Forelimb muscle (tissue), 1 donor: ENCODE measurements at regions not wholly inside any gene's neighbourhood (a gene's known extent, or its start where the extent isn't known, plus 50 kb on each side); places are given as distances from the start of the nearest gene placed in this dataset.
A peak's percentile ranks its signal among the peaks of the same experiment; 100 is the strongest.
"Not testable (repeated sequence)": the region's sequence is repeated elsewhere in the genome, so short reads cannot be mapped to it uniquely, and the experiment has no call there.

Experiments
- DNase-seq: peaks from one replicate; pipeline ENCODE4 v3.0.0-alpha.2; 2013; ENCODE audit warnings: low read depth

DNA sequence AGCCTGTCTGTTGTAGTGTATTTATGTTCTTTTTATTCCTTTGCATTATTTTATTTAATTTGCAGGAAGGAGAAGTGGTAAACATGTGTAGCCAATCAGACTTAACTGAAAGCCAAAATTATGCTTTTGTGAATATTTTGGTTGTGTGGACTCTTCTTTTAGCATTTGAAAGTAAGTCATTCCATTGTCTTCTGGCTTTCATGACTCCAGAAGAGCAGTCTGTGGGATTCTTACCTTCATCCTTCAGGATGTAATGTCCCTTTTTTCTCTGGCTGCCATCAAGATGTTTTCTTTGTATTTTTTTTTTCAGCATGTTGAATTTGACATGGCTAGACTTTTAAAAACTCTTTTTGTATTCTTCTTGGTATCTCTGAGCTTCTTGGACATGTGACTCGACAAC, 895.2 kb upstream of the ZEB2 start:
- no peak for DNase-seq

GRCh38 chr2:145413261-145414030, 893.5 kb upstream of the ZEB2 start:
- no peak for DNase-seq

- no peak for DNase-seq
Observed at GRCh38 chr2:145412155-145412554, 892.2 kb upstream of the ZEB2 start.

- DNase-seq: no peak
Observed at GRCh38 chr2:145411493-145411892, 891.6 kb upstream of the ZEB2 start.

- DNase-seq: no peak
Observed at GRCh38 chr2:145410086-145410485, 890.2 kb upstream of the ZEB2 start.

GRCh38 chr2:145408980-145409379, 889.1 kb upstream of the ZEB2 start:
- no peak for DNase-seq

DNA sequence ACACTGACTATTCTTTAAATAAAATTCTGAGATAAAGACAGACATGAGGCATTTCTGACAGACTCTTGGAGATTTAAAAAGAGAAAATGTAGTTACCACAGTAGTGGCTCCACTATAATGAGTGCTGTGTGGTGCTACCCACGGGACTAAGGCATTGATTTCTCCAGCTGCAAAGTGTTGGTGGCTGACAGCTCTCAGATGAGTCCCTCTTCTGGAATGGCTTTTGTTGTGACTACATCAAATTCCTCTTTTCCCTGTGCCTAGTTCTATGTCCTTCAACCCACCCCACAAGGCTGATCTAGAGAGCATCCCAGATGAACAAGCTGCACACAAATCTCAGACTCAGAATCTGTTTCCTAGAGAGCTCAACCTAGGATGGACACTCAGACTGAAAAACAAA, 884.8 kb upstream of the ZEB2 start:
- DNase-seq: no peak

DNA sequence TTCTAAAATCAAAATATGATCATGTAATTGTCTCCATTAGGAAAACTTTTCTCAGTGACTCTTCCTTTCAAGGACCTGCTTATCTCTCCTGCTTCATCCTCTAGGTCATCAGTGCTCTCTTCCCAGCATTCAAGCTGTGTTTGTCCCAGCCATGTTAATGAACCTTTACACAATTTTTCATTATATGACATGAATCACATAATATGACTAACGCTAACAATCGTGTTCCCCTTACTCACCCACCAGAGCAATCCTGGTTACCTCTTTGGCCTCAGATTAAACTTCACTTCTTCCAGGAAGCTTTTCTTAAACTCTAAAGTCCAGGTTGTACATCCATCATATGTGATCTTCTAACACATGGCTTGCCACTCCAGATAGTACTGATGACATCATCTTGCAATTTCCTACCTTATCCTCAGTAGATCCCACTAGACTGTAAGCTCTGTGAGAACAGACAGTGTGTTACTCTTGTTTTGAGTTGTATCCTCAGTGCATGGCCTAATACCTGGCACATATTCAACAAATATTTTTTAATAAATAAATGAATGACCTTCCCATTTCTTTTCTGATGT, 882.9 kb upstream of the ZEB2 start:
- no peak for DNase-seq

DNA sequence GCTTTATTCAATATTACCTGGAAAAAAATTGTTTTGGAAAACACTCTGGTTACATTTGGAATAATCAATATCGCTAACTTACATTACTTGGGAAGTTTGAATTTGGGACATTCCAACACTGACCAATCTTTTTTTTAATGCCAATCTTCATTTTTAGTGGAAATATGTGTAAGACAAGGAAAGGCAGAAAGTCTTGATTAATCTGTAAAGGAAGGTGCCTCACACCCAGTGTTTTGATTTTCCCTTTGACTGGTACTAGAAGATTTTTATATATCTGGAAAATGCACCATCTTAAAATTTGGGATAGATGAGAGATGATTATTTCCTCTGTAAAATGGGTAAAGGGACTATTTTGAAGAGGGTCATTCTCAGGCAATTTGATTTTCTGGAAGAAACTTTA, 879.2 kb upstream of the ZEB2 start:
- no peak for DNase-seq

DNA sequence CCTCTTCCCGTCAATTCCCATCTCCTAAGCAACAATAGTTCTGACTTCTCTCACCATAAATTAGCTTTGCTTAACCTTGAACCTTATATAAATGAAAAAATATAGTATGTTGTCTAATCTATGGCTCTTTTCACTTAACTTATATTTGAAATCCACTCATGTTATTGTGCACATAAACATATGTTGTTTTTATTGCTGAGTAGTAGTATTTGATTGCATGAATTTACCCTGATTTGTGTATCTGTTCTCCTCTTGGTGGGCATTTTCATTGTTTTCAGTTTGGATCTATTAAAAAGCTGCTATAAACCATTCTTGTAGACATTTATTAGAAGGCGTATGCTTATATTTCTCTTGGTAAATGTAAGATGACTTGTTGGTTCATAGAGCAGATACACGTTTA, 874.3 kb upstream of the ZEB2 start:
- DNase-seq: no peak

GRCh38 chr2:145386973-145387372, 867.1 kb upstream of the ZEB2 start:
- no peak for DNase-seq

DNA sequence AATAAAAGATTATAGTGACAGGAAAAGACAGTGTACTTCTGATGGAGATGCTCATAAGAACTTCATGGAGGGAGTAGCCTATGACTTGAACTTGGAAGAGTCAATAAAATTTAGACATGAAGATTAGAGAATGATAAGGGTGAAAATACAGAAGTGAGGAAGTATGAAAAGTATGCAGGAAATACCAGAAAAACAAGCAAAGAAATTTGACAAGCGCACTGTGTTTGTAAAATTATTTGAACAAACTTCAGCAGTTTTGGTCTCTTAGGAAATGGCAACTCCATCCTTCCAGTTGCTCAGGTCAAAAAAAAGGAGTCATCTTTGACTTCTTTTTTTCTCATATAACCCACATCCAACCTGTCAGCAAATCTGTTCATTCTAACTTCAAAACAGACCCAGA, 864.0 kb upstream of the ZEB2 start:
- DNase-seq: no peak

- DNase-seq: peak; percentile 49
Observed at GRCh38 chr2:145380436-145381017, 860.6 kb upstream of the ZEB2 start.

- DNase-seq: no peak
Observed at GRCh38 chr2:145379934-145380333, 860.0 kb upstream of the ZEB2 start.

- DNase-seq: no peak
Observed at GRCh38 chr2:145374165-145374564, 854.2 kb upstream of the ZEB2 start.

- DNase-seq: not testable (repeated sequence)
Observed at GRCh38 chr2:145367334-145367733, 847.4 kb upstream of the ZEB2 start.

GRCh38 chr2:145366341-145366740, 846.4 kb upstream of the ZEB2 start:
- no peak for DNase-seq

- DNase-seq: no peak
Observed at GRCh38 chr2:145360129-145360790, 840.3 kb upstream of the ZEB2 start.

DNA sequence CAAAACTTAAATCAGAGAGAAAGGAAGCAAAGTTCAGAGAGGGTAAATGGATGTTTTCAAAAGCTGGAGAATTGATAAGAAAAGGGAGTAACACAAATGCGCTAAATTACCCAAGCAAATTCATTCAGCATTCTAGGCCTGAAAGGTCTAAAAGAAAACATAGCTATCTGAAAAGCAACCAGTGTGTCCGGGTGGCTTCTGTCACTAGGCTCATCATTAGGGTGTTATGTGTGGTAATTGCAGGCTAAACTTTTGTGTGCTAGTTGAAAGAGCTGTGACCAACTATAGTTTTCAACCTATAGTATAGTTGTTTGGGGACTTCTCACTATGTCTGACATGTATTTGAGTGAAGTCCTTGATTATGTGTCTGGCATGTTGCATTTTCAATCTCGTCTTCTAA, 839.6 kb upstream of the ZEB2 start:
- DNase-seq: no peak

- no peak for DNase-seq
Observed at GRCh38 chr2:145356056-145356455, 836.1 kb upstream of the ZEB2 start.

DNA sequence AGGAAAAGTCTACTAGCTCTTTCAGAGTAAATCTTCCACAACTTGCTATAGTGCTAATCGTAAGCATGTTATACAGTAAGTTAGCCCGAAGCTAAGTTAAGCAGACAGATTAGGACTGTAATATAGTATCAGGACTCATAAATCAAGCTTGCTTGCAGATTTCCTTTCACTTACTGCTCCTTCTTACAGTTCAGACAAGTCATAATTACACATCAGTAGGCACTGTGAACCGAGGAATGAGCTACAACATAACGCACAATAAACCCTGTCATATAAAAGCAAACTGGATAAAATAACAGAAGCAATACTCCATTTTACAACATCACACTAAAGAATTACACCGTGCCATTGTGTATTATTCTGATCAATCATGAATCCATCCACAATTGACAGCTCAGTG, 832.6 kb upstream of the ZEB2 start:
- no peak for DNase-seq

GRCh38 chr2:145351864-145352425, 832.0 kb upstream of the ZEB2 start:
- DNase-seq: no peak

DNA sequence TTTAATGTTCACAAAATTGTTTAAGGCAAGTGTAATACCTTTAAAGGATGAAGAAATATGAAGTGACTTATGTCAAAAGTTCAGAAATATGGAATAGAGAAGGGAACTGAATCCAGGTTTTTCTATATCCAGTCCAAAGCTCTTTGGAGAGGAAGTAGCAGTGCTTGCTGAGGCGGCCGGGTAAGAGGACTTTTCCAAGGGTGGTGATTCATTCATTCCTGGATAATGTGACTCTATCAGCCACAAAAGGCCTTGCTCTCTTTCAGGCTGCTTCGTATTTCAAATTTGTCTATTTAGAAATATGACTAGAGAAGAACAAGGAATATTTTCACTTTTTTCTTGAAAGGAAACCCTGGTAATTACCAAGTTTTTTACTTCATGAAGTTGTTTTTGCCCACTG, 830.1 kb upstream of the ZEB2 start:
- no peak for DNase-seq
